Amygdala (tissue), 56 donors: ENCODE measurements at regions not wholly inside any gene's neighbourhood (a gene's known extent, or its start where the extent isn't known, plus 50 kb on each side); places are given as distances from the start of the nearest gene placed in this dataset.

ENCODE experiments used
- DNase-seq, 56 donors: peaks; one replicate each; lab custom pipeline; 2025; lab: John Stamatoyannopoulos, UW

DNA sequence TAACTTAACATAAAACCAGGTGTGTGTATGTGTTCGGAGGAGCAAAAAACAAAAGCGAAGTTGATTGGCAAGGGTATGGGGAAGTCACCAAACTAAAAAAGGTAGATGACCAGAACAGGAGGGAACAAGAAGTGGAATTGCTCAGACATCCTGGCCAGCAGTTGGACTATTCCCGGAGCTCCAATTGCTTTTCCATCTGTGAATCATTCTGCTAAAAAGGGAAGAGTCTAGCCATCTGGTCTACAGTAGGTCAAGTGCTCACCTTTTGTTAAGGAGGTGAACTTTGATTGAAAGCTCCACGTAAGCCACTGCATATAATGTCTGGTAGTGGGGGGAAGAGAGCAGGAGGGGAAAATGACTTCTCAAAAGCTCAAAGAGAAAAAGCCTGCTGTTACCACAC, 50.0 kb upstream of the BET1 start:
- no peak for DNase-seq

DNA sequence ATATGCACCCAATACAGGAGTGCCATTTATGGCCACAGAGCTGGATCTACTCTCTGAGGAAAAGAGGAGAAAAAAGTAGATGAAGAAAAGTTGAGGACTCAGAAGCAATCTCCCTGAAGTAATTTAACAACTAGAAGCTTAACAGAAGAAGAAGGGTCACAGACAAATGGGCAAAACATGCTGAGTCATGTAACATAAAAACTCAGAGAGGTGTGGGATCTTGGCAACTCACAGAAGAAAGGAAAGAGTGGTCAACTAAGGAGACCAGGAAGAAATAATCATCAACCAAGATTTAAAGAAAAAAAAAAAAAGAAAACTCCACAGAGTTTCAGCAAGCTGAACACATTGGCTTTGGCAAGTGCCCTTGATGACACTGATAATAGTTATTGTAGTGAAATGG, 51.8 kb upstream of the BET1 start:
- no peak for DNase-seq

DNA sequence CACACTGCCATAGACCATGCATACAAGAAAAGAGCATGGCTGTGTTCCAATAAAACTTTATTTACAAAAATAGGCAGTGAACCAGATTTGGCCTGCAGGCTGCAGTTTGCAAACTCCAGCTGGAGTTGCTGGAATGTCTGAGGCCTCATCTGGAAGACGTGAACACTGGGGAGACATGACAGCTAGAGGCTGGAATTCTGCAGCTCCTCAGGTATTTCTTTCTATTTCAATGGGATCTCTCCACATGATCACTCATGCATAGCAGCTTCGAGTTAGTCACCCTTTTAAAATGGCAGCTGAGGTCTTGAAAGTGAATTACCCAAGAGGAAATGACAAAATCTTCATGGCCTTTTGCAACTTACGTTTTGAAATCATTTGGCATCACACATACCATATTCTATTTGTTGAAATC, 52.6 kb upstream of the BET1 start:
- DNase-seq: no peak

DNA sequence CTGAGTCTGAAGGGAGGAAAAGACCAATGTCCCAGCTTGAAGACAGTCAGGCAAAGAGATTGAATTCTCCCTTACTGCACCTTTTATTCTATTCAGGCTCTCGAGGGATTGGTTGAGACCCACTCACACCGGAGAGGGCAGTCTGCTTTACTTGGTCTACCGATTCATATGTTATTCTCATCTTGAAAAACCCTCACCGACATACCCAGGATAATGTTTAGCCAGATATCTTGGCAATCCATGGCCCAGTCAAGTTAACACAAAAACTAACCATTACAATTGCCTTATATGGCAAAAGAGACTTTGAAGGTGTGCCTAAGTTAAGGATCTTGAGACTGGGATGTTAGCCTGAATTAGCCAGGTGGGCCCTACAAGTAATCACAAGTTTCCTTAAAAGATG, 53.8 kb upstream of the BET1 start:
- no peak for DNase-seq

DNA sequence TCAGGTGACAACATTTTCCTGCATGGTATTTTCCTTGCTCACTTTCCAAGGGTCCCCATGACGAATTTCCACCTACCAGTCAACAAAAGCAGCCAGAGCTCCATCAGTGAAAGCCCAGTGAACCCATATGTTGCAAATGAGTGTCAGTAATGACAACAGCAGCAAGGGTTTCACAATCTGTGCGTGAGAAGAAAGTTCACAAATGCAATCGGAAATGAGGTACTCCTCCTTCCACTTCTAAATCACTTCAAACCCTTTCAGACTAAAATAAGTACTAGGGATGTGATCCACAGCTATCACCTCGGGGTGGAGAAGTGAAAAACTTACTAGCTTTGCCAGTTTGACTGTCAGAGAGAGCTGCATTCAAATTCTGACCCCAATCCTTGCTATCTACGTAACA, 55.6 kb upstream of the BET1 start:
- no peak for DNase-seq

DNA sequence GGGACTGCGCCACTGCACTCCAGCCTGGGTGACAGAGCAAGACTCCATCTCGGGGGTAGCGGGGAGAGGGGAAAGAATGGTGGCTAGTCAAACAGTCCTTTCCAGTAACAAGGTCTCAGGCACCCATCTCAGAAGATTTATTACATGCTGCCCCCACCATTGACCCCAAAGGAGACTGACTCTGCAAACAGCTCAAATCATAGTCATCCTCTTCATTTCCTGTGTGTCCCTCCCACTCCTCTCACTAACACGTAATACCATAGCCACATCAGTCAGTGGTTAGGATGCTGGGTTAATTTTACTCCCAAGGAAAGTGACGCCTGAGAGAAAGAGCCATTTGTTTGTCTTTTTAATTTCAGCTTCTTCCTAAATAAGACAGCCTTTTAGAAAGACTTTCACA, 56.6 kb upstream of the BET1 start:
- no peak for DNase-seq

DNA sequence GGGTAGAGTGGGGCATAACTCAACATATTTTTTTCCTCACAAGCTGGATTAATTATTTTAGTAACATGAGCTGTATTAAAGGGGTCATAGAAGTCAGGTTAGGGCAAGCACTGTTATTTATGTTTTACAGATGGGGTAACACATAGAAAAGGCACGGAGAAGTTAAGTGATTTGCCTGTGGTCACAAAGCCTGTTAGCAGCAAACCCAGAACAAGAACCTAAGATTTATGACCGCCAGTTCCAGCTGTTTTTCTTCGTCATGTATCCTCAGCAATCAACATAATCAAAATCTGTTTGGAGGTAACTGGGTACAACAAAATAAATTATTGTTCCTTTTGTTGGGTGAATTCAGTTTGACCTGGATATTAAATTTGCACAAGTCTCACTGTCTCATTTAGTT, 57.2 kb upstream of the BET1 start:
- no peak for DNase-seq

DNA sequence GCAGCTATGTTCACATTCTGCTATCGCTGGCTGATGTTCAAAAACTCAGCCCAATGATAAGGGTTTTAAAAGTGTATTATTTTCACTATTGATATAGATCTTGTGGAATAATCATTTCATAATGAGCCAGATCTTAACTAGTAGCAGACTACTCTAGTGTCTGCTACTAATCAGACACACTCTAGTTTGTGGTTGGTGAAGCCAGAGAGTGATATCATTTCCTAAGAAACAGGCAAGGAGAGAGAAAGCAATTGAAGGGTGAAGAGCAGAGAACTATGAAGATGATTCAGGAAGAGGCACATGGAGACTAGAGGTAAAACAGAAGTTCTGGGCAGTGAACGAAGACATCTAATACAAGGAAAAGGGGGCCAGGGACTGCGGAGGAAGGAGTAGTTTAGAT, 58.2 kb upstream of the BET1 start:
- DNase-seq: no peak

DNA sequence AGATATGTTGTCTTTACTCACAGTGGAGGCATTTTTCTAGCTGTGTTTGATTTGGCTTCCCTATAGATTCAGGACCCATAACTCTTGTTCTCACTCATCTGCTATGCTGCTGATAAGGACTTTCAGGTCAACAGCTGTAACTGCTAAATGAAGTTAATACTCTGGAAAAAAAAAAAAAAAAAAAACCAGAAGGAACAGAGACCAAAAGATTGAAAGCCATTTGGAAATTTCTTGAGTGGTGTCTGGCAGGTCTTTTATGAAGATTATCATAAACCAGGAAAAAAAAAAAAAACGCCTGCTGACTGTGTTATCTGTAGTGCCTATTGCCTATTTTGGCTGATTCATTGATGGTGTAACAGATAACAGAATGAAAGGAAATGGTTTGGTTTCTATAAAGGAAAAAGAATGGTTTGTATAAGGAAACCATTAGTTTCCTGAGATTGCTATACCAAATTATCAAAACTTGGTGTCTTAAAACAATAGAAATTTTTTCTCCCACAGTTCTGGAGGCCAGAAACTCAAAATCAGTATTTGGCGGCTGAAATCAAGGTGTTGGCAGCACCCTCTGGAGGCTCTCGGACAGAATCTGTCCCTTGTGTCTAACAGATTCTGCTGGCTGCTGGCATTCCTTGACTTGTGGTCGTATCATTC, 60.5 kb upstream of the BET1 start:
- DNase-seq: no peak

DNA sequence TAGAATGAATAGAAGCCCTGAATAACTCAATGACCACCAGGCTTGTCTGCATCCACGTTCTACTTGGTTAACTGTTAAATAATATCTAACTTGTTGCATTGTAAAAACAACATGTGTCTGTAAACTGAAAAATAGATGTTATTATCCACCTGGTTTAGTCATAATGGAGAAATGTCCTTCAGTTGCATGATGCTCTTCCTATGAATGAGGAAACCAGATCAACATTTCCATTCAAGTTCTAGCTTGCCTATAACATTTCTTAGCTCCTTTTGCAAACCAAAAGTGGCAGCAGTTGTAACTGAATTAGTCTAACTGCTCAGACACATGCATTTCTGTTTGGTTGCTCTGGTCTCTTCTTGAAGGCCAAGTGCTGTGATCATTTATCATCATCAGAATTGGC, 62.9 kb upstream of the BET1 start:
- DNase-seq: no peak

DNA sequence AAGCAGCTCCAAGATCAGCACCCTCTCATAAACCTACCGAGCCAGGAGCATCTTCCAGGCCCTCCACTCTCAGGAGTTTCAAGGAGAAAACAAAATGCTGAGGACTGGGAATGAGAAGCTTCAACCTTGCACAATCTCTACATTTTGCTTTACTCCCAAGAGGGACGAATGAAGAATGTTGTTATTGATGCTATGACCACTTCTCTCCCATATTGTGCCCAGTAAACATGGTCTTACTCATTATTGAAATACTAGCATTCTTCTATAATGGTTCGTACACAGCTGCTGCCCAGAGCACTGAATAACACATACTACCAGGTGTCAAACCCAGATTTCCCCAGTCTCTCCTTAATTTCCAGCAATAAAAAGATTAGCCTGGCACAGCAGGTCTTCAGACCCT, 63.4 kb upstream of the BET1 start:
- no peak for DNase-seq

DNA sequence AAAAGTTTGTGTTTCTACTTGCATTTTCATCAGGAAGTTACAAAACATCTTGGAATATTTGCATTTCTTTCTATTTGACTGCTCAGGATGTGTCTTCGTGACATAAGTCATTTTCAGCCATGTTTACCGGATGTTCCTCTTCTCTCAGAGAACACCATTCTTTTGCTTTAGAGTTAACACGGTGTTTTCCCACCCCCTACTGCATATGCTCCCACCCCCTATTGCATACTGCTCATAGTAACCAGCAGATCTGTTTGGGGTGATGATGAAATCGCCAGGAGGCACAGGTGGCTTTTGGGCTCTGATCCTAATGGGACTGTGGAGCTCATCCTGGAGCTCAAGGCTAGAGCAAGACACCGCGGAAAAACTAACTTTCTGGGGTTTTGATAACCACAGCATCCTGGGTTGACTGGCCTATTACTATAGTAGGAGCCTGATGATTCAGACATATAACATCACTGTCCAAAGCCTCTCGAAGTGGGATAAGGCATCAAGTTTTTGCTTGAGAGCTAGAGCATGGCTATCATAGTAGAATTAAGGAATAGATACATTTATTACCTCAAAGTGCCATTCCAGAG, 65.1 kb upstream of the BET1 start:
- DNase-seq: no peak

DNA sequence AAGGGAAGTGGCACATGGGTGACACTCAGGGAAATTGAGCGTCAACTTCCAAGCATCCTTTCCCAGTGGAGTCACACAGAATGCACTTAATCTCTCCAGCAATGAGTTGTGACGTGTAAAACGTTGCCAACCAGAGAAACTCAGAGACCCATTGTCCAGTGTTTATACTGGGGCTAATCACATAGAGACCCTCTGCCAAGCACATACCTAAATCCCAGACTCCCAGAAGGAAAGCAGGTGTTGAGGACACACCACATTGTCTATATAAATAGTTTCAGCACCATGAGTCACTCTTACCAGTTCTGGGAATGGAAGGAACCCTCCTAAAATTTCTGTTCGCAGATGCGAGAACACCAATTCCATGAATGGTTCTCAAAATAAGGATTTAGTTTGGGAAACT, 76.4 kb upstream of the BET1 start:
- no peak for DNase-seq

DNA sequence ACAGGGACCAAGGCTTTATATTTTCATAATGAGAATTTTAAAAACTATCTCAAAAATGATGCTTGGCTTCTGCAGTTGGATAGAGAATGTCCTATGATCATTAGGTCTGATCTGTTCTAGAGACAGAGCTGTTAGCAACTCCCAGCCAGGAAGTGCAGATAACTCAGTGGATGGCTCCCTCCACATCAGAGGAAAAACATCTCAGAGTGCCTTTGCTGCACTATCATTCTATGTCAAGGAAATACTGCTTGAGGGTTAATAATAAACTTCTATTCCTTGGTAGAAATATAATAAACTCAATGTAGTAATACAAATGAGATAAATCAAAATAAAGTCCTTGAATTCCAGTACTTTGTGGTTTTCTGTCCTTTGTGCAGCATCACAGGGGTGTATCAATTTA, 78.0 kb upstream of the BET1 start:
- DNase-seq: no peak

DNA sequence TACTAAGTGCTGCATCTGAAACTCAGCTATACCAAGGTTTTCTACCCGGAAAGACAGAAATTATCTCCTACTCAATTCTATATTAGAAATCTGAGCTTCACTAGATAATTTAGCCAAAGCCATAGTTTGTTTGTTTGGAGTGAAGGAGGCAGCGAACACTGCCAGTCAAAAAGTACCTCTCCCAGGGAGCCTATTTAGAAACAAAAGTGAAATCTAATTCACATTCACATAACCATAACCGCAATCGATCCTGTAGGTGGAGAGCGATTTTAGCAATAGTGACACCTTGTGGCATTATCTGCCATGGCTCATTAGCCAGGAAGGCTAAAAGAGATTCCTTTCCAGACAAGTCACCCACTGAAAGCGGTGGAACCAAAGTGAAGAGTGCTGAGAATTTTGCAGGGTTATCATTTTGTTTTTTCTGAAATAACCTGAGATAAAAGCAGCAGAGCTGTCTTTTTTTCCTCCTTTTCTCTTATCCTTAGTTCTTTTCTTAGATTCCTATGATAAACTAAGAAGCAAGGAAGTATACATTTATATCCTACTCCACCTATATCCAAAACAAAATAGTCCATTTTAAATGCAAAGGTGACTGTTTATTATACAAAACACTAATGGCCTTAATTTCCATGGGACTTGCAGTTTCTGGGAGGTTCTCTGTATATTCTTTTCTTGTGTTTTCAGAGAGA, 83.7 kb upstream of the BET1 start:
- DNase-seq: peak in 13 of 56 donors; percentile 0 to 38 (median 4)

DNA sequence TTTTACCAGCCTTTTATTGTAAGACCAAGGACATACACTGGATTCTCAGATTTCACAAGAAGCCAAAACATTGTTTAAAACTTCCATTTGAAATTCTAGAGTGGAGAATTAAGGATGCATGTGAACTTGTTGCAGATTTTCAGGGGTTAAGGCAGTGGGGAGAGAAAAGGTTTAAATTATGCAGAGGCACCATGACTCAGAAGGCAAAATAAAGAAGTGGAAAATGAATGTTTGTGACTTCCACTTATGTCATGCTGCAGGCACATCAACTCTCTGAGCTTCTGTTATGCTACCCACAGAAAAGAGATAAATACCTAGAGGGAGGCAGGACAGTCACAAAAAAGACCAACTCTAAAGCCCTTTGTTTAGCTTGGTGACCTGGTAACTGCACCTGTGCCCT, 84.4 kb upstream of the BET1 start:
- DNase-seq: no peak

DNA sequence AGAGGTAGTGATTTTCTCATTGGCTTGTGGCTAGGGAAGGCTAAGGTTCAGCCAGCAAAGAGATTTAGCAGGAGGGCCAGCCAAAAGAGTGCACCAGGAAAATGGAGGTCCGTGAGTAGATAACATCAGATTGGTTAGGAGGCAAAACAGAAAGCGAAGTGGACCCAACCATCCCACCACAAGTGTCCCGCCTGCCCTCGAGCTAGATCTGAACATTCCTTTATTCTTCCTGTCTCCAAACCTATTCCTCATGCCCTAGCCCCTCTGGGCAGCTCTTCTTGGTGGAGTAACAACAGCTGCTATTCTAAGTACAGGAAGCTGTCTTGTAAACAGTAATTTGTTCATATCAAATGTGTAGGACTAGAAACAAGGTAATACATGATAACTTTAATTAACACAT, 85.7 kb upstream of the BET1 start:
- DNase-seq: no peak

DNA sequence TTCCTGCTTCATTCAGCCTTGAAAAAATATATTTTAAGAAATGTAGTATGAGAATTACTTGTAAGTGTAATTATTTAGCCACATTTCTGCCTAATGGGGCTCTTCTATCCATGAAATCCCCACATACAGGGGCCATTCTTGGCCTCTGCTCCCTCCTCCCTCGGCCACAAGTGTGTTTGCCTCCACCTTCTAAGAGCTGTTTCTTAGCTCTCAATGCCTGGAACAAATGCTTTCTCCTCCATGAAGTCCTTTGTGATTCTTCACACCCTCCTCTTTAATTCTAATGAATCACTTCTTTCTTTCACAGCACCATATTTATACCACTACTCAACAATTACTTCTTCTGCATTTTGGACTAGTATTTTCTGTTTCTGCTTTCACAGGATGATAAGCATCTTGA, 88.8 kb upstream of the BET1 start:
- no peak for DNase-seq

DNA sequence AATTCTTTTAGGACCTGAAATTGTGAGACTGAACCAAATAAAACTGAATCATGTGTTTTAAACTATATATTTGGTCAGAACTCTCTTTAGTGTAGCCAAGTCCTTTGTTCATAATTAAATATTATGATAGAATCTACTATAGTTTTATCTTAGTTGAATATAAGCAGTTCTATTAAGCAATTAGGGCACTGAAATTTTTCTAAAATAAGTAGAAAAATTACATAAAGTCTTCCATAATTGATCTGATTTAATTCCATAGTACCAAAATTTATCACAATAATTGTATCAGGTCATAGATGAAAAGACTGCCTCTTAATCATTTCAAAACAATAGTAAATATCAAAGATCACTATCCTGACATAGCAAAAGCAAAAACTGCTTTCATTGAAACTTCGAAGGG, 90.1 kb upstream of the BET1 start:
- DNase-seq: no peak

DNA sequence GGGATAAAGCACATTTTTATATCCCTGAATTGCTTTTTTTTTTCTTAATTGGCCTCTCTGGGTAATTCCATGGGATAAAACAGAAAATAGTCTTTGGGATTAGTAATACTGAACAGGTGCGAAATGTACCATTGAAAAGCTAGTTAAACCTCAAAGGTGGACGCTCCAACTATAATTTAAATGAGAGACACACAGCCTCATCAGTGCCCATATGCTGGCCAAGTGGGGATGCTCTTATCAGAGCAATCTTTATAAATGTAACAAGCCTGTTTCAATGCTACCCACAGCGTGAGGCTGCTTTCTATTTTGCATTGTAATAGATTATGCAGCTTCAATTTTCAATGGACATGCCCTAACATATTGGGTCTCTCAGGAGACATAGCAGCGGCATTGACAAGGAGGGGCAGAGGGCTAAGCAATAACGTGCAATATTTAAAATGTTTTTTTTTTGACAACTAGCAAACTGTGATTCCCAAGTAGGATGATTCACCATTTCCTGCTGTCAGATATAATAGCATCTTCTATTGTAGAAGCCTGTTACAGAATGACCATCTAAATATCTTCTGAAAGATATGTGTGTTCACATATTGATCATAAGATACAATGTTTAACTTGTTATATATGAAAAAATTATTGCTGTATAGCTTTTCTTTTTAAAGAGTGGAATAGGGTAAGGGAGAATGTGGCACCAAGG, 91.3 kb upstream of the BET1 start:
- no peak for DNase-seq

DNA sequence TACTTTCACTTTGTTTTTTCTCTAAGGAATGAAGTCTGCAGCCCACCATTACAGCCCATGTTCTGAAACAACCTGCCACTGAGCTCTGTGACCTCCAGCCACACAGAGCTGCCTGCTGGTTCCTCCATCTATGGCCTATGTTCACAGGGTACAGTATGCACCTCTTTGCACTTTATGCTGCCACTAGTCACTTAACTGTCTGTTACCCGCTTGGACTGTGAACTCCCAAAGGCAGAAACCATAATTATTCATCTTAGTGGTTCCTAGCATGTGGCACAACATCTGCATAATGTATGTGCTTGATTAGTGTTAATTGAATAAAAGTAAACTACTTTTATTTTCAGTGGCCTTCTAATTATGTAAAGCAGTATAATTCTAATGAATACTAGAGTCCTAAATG, 95.5 kb upstream of the BET1 start:
- DNase-seq: no peak
